ENCODE measurements at regions not wholly inside any gene's neighbourhood (a gene's known extent, or its start where the extent isn't known, plus 50 kb on each side); places are given as distances from the start of the nearest gene placed in this dataset.
"Not testable (repeated sequence)": the region's sequence is repeated elsewhere in the genome, so short reads cannot be mapped to it uniquely, and the experiment has no call there.

DNA sequence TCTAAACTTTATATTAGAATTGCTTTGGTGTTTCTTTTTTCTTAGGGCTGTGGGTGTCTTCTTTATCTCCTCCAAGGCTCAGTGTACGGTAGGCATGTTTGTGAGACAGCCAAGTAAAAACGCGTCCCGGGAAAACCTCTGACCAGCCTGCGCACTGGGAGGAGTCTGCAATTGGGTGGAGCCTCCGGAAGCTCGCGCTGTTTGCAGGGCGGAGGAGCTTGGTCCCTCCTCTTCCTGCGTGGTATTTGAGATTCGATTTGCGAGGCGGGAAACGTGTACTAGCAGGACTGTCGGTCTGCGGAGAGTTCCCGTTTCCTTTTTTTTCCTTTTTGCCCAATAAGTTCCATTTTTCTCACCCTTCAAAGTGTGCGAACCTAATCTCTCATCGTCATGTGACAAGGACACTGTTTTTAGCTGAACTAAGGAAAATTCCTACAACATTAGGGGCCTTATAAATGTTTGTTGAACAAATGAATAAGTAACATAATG, 182.1 kb upstream of the OTX2 start:
- H2AFZ ChIP-seq (ENCODE audit: low read length) = no peak overlapping the region
- TF ChIP-seq, protein P1, sequence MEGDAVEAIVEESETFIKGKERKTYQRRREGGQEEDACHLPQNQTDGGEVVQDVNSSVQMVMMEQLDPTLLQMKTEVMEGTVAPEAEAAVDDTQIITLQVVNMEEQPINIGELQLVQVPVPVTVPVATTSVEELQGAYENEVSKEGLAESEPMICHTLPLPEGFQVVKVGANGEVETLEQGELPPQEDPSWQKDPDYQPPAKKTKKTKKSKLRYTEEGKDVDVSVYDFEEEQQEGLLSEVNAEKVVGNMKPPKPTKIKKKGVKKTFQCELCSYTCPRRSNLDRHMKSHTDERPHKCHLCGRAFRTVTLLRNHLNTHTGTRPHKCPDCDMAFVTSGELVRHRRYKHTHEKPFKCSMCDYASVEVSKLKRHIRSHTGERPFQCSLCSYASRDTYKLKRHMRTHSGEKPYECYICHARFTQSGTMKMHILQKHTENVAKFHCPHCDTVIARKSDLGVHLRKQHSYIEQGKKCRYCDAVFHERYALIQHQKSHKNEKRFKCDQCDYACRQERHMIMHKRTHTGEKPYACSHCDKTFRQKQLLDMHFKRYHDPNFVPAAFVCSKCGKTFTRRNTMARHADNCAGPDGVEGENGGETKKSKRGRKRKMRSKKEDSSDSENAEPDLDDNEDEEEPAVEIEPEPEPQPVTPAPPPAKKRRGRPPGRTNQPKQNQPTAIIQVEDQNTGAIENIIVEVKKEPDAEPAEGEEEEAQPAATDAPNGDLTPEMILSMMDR (IDR thresholded peaks at IDR 0.05; ENCODE audit: extremely low read depth, low read depth, low read length) = no peak
- DNase-seq (ENCODE audit: insufficient read length, low spot score, missing footprints) = no peak
- H3K9me3 ChIP-seq (ENCODE audit: low read depth, low read length) = no peaks in the 10 kb centered on the region
- no peaks in the 10 kb centered on the region for H3K36me3 ChIP-seq (ENCODE audit: insufficient read depth, low read length)
- H3K27ac ChIP-seq (ENCODE audit: low read depth, low read length) = no peak overlapping the region
- H3K79me2 ChIP-seq (ENCODE audit: insufficient read depth, low read length) = no peaks in the 10 kb centered on the region
- no peaks in the 10 kb centered on the region for H3K4me1 ChIP-seq (ENCODE audit: insufficient read depth, low read length)
- no peaks in the 10 kb centered on the region for H3K27me3 ChIP-seq (ENCODE audit: insufficient read depth, low read length)
- H4K20me1 ChIP-seq (ENCODE audit: insufficient read depth, low read length) = no peaks in the 10 kb centered on the region
- no peak overlapping the region for H3K4me2 ChIP-seq (ENCODE audit: insufficient read depth, low read length)
- no peak overlapping the region for H3K4me3 ChIP-seq (ENCODE audit: insufficient read depth, low read length)

DNA sequence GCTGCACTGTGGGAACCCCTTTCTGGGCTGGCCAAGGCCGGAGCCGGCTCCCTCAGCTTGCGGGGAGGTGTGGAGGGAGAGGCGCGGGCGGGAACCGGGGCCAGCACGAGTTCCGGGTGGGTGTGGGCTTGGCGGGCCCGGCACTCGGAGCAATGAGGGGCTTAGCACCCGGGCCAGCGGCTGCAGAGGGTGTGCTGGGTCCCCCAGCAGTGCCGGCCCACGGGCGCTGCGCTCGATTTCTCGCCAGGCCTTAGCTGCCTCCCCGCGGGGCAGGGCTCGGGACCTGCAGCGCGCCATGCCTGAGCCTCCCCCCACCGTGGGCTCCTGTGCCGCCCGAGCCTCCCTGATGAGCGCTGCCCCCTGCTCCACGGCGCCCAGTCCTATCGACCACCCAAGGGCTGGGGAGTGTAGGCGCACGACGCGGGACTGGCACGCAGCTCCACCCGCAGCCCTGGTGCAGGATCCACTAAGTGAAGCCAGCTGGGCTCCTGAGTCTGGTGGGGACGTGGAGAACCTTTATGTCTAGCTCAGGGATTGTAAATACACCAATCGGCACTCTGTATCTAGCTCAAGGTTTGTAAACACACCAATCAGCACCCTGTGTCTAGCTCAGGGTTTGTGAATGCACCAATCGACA, 180.8 kb upstream of the OTX2 start:
- not testable (repeated sequence) for H3K4me2 ChIP-seq (ENCODE audit: insufficient read depth, low read length); H3K36me3 ChIP-seq (ENCODE audit: insufficient read depth, low read length); H3K27ac ChIP-seq (ENCODE audit: low read depth, low read length); H4K20me1 ChIP-seq (ENCODE audit: insufficient read depth, low read length); H3K4me1 ChIP-seq (ENCODE audit: insufficient read depth, low read length); H3K27me3 ChIP-seq (ENCODE audit: insufficient read depth, low read length); H3K9me3 ChIP-seq (ENCODE audit: low read depth, low read length); H3K4me3 ChIP-seq (ENCODE audit: insufficient read depth, low read length); H2AFZ ChIP-seq (ENCODE audit: low read length); H3K79me2 ChIP-seq (ENCODE audit: insufficient read depth, low read length); DNase-seq (ENCODE audit: insufficient read length, low spot score, missing footprints)

DNA sequence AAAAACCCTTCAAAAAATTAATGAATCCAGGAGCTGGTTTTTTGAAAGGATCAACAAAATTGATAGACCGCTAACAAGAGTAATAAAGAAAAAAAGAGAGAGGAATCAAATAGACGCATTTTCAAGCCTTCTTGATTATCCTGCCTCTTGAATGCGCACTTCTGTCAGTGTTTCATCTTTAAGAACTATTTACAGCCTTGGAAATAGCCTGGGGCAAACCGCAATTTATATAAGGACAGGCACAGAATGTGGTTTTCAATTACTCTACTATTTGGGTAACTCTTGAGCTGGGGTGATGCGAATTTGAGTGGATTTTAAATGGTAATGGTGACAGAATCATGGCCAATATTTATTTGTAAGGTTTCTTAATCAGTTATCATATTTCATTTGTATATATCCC, 179.1 kb upstream of the OTX2 start:
- H3K4me2 ChIP-seq (ENCODE audit: insufficient read depth, low read length) = no peak overlapping the region
- no peak for DNase-seq (ENCODE audit: insufficient read length, low spot score, missing footprints)
- H3K27me3 ChIP-seq (ENCODE audit: insufficient read depth, low read length) = no peaks in the 10 kb centered on the region
- no peaks in the 10 kb centered on the region for H4K20me1 ChIP-seq (ENCODE audit: insufficient read depth, low read length)
- TF ChIP-seq, protein P1 (IDR thresholded peaks at IDR 0.05; ENCODE audit: extremely low read depth, low read depth, low read length) = no peak
- no peak overlapping the region for H3K4me3 ChIP-seq (ENCODE audit: insufficient read depth, low read length)
- no peak overlapping the region for H2AFZ ChIP-seq (ENCODE audit: low read length)
- H3K27ac ChIP-seq (ENCODE audit: low read depth, low read length) = no peak overlapping the region
- no peaks in the 10 kb centered on the region for H3K4me1 ChIP-seq (ENCODE audit: insufficient read depth, low read length)
- no peaks in the 10 kb centered on the region for H3K36me3 ChIP-seq (ENCODE audit: insufficient read depth, low read length)
- H3K79me2 ChIP-seq (ENCODE audit: insufficient read depth, low read length) = no peaks in the 10 kb centered on the region
- no peaks in the 10 kb centered on the region for H3K9me3 ChIP-seq (ENCODE audit: low read depth, low read length)

DNA sequence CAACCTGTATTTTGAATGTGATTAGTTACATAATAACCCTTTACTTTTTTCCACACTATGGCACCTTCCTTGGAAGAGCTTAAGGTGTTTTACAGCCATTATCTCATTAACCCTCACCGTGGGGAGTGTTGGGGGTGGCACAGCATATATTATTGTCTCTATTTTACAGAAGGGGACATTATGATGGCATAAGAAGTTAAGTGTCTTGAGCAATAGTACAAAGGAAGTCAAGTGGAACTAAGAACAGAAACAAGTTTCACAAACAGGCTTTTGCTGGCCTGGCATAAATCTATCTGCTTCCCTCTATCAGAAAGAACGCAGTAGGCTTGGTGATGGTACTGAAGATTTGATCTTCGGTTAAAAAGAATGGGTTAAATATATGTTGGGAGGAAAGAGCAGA, 169.7 kb upstream of the OTX2 start:
- no peaks in the 10 kb centered on the region for H3K27me3 ChIP-seq (ENCODE audit: insufficient read depth, low read length)
- H3K27ac ChIP-seq (ENCODE audit: low read depth, low read length) = no peak overlapping the region

More for the DNA sequence above, 169.7 kb upstream of the OTX2 start:
- TF ChIP-seq, protein P1 (IDR thresholded peaks at IDR 0.05; ENCODE audit: extremely low read depth, low read depth, low read length) = no peak
- Histone ChIP-seq H3K79me2 (ENCODE audit: insufficient read depth, low read length) (no peaks in the 10 kb centered on the region), H3K4me1 (ENCODE audit: insufficient read depth, low read length) (no peaks in the 10 kb centered on the region), H3K9me3 (ENCODE audit: low read depth, low read length) (peaks cover 3% of the 10 kb centered on the region), H3K4me2 (ENCODE audit: insufficient read depth, low read length) (no peak overlapping the region), H4K20me1 (ENCODE audit: insufficient read depth, low read length) (no peaks in the 10 kb centered on the region), H3K4me3 (ENCODE audit: insufficient read depth, low read length) (no peak overlapping the region), H2AFZ (ENCODE audit: low read length) (no peak overlapping the region), H3K36me3 (ENCODE audit: insufficient read depth, low read length) (no peaks in the 10 kb centered on the region)
- no peak for DNase-seq (ENCODE audit: insufficient read length, low spot score, missing footprints)

Measured in osteoblast (primary cell).